ENCODE measurements at regions not wholly inside any gene's neighbourhood (a gene's known extent, or its start where the extent isn't known, plus 50 kb on each side); places are given as distances from the start of the nearest gene placed in this dataset.

- no peak for TF ChIP-seq CTCF (IDR thresholded peaks at IDR 0.05)
- no peak for TF ChIP-seq POLR2A (IDR thresholded peaks at IDR 0.05)
These were observed 1539.7 kb upstream of the ACVR2A start for GRCh38 chr2:146305164-146305563.

Data from testis (tissue), 2 donors.